ENCODE measurements at regions not wholly inside any gene's neighbourhood (a gene's known extent, or its start where the extent isn't known, plus 50 kb on each side); places are given as distances from the start of the nearest gene placed in this dataset.

GRCh38 chr17:56735842-56736241, 97.9 kb downstream of the C17orf67 start:
- no peaks in the 10 kb centered on the region for H3K9me3 Mint-ChIP-seq
- POLR2A ChIA-PET = no interaction called here
- no peak for DNase-seq
- H3K27ac Mint-ChIP-seq = no peak overlapping the region
- H3K4me1 Mint-ChIP-seq = no peaks in the 10 kb centered on the region
- no peak overlapping the region for H3K4me3 Mint-ChIP-seq
- ATAC-seq (ENCODE audit: low read depth) = no peak
- H3K36me3 Mint-ChIP-seq = no peaks in the 10 kb centered on the region
- H3K27me3 Mint-ChIP-seq = peaks cover 5% of the 10 kb centered on the region

GRCh38 chr17:56737421-56738161, 96.1 kb downstream of the C17orf67 start:
- ATAC-seq (ENCODE audit: low read depth) = no peak
- H3K27me3 Mint-ChIP-seq = peaks cover 15% of the 10 kb centered on the region
- no peaks in the 10 kb centered on the region for H3K9me3 Mint-ChIP-seq
- POLR2A ChIA-PET = no interaction called here
- H3K4me3 Mint-ChIP-seq = no peak overlapping the region
- no peaks in the 10 kb centered on the region for H3K36me3 Mint-ChIP-seq
- H3K27ac Mint-ChIP-seq = no peak overlapping the region
- H3K4me1 Mint-ChIP-seq = no peaks in the 10 kb centered on the region
- no peak for DNase-seq

GRCh38 chr17:56739376-56739775, 94.3 kb downstream of the C17orf67 start:
- Mint-ChIP-seq H3K27ac (no peak overlapping the region), H3K4me1 (no peaks in the 10 kb centered on the region), H3K27me3 (peaks cover 17% of the 10 kb centered on the region), H3K9me3 (no peaks in the 10 kb centered on the region), H3K36me3 (no peaks in the 10 kb centered on the region), H3K4me3 (no peak overlapping the region)
- DNase-seq (no peak), ATAC-seq (ENCODE audit: low read depth) (no peak)
- POLR2A ChIA-PET = no interaction called here

GRCh38 chr17:56739776-56740175, 93.9 kb downstream of the C17orf67 start:
- POLR2A ChIA-PET = no interaction called here
- peaks cover 17% of the 10 kb centered on the region for H3K27me3 Mint-ChIP-seq
- H3K27ac Mint-ChIP-seq = no peak overlapping the region
- no peak overlapping the region for H3K4me3 Mint-ChIP-seq
- ATAC-seq (ENCODE audit: low read depth) (no peak), DNase-seq (no peak)
- H3K36me3 Mint-ChIP-seq = no peaks in the 10 kb centered on the region
- H3K9me3 Mint-ChIP-seq = no peaks in the 10 kb centered on the region
- H3K4me1 Mint-ChIP-seq = no peaks in the 10 kb centered on the region

DNA sequence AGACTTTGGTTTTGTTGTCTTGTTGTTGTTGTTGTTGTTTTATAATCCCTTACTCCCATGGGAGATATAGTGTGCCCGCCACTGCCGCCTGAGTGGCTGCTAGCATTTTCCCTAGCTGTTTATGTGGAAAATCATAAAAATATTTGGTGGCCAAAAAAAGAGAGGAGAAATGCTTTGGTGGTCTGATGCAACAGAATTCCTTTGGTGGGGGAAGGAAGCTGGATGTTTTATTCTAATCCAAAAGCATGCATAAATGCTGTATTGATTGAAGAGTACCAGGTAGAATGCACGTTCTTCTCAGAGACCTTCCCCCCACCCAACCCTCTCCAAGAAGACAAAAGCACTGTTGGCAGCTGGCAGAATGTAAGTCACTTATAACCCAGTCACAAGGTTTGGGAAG, 93.2 kb downstream of the C17orf67 start:
- Mint-ChIP-seq H3K36me3 (no peaks in the 10 kb centered on the region), H3K27me3 (peaks cover 17% of the 10 kb centered on the region), H3K4me1 (no peaks in the 10 kb centered on the region), H3K27ac (no peak overlapping the region), H3K9me3 (no peaks in the 10 kb centered on the region), H3K4me3 (no peak overlapping the region)
- POLR2A ChIA-PET = no interaction called here
- ATAC-seq (ENCODE audit: low read depth) (no peak), DNase-seq (no peak)

Data from activated naive CD8-positive, alpha-beta T cell treated with anti-CD3 and anti-CD28 coated beads, Interleukin-2, amount 10 ng/mL, durations not matched to agents 7 days and 5 days (primary cell).